HUES48 (cell line): ENCODE measurements at regions not wholly inside any gene's neighbourhood (a gene's known extent, or its start where the extent isn't known, plus 50 kb on each side); places are given as distances from the start of the nearest gene placed in this dataset.

Experiments used
- H3K27ac ChIP-seq: one replicate; pipeline ENCODE4 v1.7.0; 2013; ENCODE audit warnings: low read depth, low read length, inconsistent platforms
- H3K27me3 ChIP-seq: 2 replicates; pipeline ENCODE4 v1.6.1; 2013; ENCODE audit warnings: mild to moderate bottlenecking, low read length; ENCODE audit not compliant: control insufficient read depth, insufficient read depth
- H3K36me3 ChIP-seq: 2 replicates; pipeline ENCODE4 v1.6.1; 2013; ENCODE audit warnings: low read length; ENCODE audit not compliant: control insufficient read depth, insufficient read depth
- H3K4me1 ChIP-seq: 2 replicates; pipeline ENCODE4 v1.6.1; 2013; ENCODE audit warnings: mild to moderate bottlenecking, low read length; ENCODE audit not compliant: control insufficient read depth, insufficient read depth
- H3K4me3 ChIP-seq: 2 replicates; pipeline ENCODE4 v1.5.1; 2013; ENCODE audit warnings: mild to moderate bottlenecking, low read depth, low read length
- H3K9ac ChIP-seq: 2 replicates; pipeline ENCODE4 v1.6.1; 2013; ENCODE audit warnings: mild to moderate bottlenecking, low read depth, low read length, moderate library complexity
- H3K9me3 ChIP-seq: 2 replicates; pipeline ENCODE4 v1.6.1; 2013; ENCODE audit warnings: low read length; ENCODE audit not compliant: control insufficient read depth, insufficient read depth

GRCh38 chr9:96021551-96022444, 146.3 kb downstream of the ERCC6L2 start:
- peaks cover 14% of the 10 kb centered on the region; the same call in 1 of the 2 replicates for H3K4me1 ChIP-seq
- H3K27me3 ChIP-seq: peaks cover 81% of the 10 kb centered on the region
- H3K9ac ChIP-seq: no peak overlapping the region
- H3K4me3 ChIP-seq: peak overlapping the region; percentile 71
- H3K27ac ChIP-seq: no peak overlapping the region
- no peaks in the 10 kb centered on the region for H3K9me3 ChIP-seq
- H3K36me3 ChIP-seq: no peaks in the 10 kb centered on the region

- H3K36me3 ChIP-seq: no peaks in the 10 kb centered on the region
- no peak overlapping the region for H3K9ac ChIP-seq
- H3K4me3 ChIP-seq: peak overlapping the region; percentile 71
- peaks cover 74% of the 10 kb centered on the region for H3K27me3 ChIP-seq
- no peaks in the 10 kb centered on the region for H3K9me3 ChIP-seq
- H3K4me1 ChIP-seq: peaks cover 14% of the 10 kb centered on the region; the same call in 1 of the 2 replicates
- H3K27ac ChIP-seq: no peak overlapping the region
These were observed 145.5 kb downstream of the ERCC6L2 start for GRCh38 chr9:96020792-96021550.

- peaks cover 68% of the 10 kb centered on the region for H3K27me3 ChIP-seq
- H3K27ac ChIP-seq: no peak overlapping the region
- H3K36me3 ChIP-seq: no peaks in the 10 kb centered on the region
- peak overlapping the region; percentile 71 for H3K4me3 ChIP-seq
- H3K4me1 ChIP-seq: peaks cover 14% of the 10 kb centered on the region; the same call in 1 of the 2 replicates
- H3K9me3 ChIP-seq: no peaks in the 10 kb centered on the region
- no peak overlapping the region for H3K9ac ChIP-seq
These were observed 144.9 kb downstream of the ERCC6L2 start for GRCh38 chr9:96020300-96020791.
